Kidney (tissue), 13 donors: ENCODE measurements at regions not wholly inside any gene's neighbourhood (a gene's known extent, or its start where the extent isn't known, plus 50 kb on each side); places are given as distances from the start of the nearest gene placed in this dataset.

Source experiments
- DNase-seq, 5 donors: peaks; one replicate each; pipeline ENCODE4 v3.0.0-alpha.2; 2013 to 2020
- FAIRE-seq: peaks from 2 replicates; lab custom pipeline; 2012; peaks lifted over from hg19 to GRCh38; lab: Jason Lieb, UNC
- H3K27ac ChIP-seq, 2 donors: one replicate each; pipeline ENCODE4 v1.7.0; 2013; ENCODE audit warnings: low read depth in 2 of 2, low read length in 2 of 2, inconsistent platforms in 1 of 2
- H3K27me3 ChIP-seq: one replicate; pipeline ENCODE4 v1.7.1; 2013; ENCODE audit warnings: low read length, inconsistent platforms; ENCODE audit not compliant: control insufficient read depth, insufficient read depth
- H3K36me3 ChIP-seq, 3 donors: one replicate each; pipeline versions ENCODE4 v1.7.0 to v1.7.1; 2013; ENCODE audit warnings: low read length in 3 of 3, control low read depth in 1 of 3, inconsistent platforms in 1 of 3; ENCODE audit not compliant: insufficient read depth in 3 of 3, control insufficient read depth in 2 of 3
- H3K4me1 ChIP-seq, 3 donors: one replicate each; pipeline versions ENCODE4 v1.7.0 to v1.7.1; 2013; ENCODE audit warnings: low read length in 3 of 3, inconsistent platforms in 1 of 3, low read depth in 1 of 3; ENCODE audit not compliant: control insufficient read depth in 2 of 3, insufficient read depth in 2 of 3
- H3K4me3 ChIP-seq, 3 donors: one replicate each; pipeline versions ENCODE4 v1.7.0 to v1.8.1; 2013; ENCODE audit warnings: low read length in 3 of 3, control low read depth in 1 of 3, inconsistent platforms in 1 of 3
- H3K9ac ChIP-seq, 3 donors: one replicate each; pipeline versions ENCODE4 v1.7.0 to v1.7.1; 2013; ENCODE audit warnings: low read length in 3 of 3, control low read depth in 1 of 3, inconsistent platforms in 1 of 3
- H3K9me3 ChIP-seq, 3 donors: one replicate each; pipeline versions ENCODE4 v1.7.0 to v1.7.1; 2013; ENCODE audit warnings: low read length in 3 of 3, control low read depth in 1 of 3, inconsistent platforms in 1 of 3; ENCODE audit not compliant: control insufficient read depth in 2 of 3, insufficient read depth in 1 of 3
- intact Hi-C: fragments of 100-400 bp; cut with DNase I; formaldehyde crosslinking; loops from one replicate; pipeline ENCODE4 v1.11.1; 2022
- TF ChIP-seq, protein P1 (sequence below): IDR thresholded peaks from 3 replicates; pipeline ENCODE4 v1.5.1; 2012; ENCODE audit warnings: mild to moderate bottlenecking, moderate library complexity, borderline replicate concordance; ENCODE audit not compliant: insufficient read depth; ENCODE audit errors: extremely low read depth
- donor health status: control.
- donor health status: control.
- donor health status: control.
- donor health status: control.
- donor health status: control.
- donor health status: DM: yes; HTN: yes; CAD: no.
- donor health status: Normal renal cell carcinoma (clear cell type).

DNA sequence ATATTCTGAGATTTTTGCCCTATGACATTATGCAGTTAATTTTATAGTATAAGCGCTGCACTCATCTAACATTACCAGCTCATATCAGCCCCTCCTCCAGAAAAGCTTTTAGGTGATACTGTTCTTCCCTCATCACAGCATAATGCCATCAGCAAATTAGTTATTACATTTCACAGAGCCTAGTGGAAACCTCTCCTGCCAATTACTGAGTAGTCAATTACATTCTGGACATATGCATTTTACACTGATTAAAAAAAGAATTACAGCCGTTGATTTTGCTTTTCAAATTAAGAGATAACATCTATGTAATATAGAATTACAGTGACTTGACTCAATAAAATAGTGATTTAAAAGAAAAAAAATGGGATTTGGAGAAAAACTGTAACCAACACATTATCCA lies 542.1 kb downstream of the UQCRFS1 start:
- FAIRE-seq = no peak
- Histone ChIP-seq H3K9me3 (peaks cover 0 to 14% (median 8%) of the 10 kb centered on the region in 3 donors), H3K27ac (no peak overlapping the region), H3K4me1 (no peaks in the 10 kb centered on the region), H3K36me3 (no peaks in the 10 kb centered on the region), H3K9ac (no peak overlapping the region), H3K4me3 (no peak overlapping the region), H3K27me3 (no peaks in the 10 kb centered on the region)
- TF ChIP-seq, protein P1, sequence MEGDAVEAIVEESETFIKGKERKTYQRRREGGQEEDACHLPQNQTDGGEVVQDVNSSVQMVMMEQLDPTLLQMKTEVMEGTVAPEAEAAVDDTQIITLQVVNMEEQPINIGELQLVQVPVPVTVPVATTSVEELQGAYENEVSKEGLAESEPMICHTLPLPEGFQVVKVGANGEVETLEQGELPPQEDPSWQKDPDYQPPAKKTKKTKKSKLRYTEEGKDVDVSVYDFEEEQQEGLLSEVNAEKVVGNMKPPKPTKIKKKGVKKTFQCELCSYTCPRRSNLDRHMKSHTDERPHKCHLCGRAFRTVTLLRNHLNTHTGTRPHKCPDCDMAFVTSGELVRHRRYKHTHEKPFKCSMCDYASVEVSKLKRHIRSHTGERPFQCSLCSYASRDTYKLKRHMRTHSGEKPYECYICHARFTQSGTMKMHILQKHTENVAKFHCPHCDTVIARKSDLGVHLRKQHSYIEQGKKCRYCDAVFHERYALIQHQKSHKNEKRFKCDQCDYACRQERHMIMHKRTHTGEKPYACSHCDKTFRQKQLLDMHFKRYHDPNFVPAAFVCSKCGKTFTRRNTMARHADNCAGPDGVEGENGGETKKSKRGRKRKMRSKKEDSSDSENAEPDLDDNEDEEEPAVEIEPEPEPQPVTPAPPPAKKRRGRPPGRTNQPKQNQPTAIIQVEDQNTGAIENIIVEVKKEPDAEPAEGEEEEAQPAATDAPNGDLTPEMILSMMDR = no peak
- no peak for DNase-seq
- intact Hi-C loops = no loop called here

DNA sequence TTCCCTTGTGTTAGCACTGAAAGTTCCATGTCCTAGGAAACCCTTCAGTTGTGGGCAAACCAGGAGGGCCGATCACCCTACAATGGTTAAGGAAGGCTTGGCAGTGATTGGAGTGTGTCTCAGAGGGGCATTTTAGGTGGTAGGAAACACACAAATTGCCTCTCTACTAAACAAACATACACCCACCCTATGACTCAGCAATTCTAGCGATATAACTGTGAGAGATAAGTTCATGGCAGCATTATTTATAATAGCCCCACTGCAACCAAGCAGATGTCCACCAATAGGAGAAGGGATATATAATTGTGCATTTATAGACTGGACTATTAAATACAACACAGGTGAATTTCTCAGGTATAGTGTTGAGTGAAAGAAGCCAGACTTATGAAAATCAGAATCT lies 543.1 kb downstream of the UQCRFS1 start:
- H3K4me3 ChIP-seq = no peak overlapping the region
- TF ChIP-seq, protein P1 = no peak
- no peak overlapping the region for H3K27ac ChIP-seq
- intact Hi-C loops = no loop called here
- FAIRE-seq (no peak), DNase-seq (no peak)
- H3K4me1 ChIP-seq = no peaks in the 10 kb centered on the region
- H3K9ac ChIP-seq = no peak overlapping the region
- H3K36me3 ChIP-seq = no peaks in the 10 kb centered on the region
- H3K9me3 ChIP-seq = peaks cover 0 to 14% (median 9%) of the 10 kb centered on the region in 3 donors
- no peaks in the 10 kb centered on the region for H3K27me3 ChIP-seq

DNA sequence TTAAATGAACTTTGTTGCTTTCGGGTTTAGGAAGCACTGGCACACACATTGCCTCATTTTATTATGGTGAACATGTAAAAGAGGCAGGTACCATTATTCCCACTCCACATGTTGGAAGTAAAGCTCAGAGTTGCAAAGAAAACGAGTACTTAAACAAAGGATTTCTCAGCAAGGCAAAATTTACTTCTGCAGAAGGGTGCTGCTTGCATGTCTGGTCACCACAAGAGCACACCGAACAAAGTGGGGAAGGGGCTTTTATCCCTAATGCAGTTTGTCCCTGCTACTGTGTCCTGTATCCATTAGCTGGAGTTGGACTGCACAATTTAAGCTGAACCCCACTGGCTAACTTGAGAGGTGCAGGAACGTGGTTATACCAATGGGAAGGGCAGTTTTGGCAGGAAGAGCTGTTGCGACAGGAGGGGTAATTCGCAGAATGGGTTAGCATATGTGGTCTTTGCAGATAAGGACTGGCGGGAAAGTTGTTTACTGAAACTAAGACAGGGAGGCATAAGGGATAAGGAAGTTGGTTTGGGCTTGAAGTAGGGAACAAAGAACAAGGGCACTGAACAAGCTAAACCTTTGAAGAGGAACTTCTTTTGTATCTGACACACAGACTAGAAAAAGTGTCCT lies 545.5 kb downstream of the UQCRFS1 start:
- TF ChIP-seq, protein P1 = no peak
- FAIRE-seq = no peak
- intact Hi-C loops = no loop called here
- Histone ChIP-seq H3K4me1 (no peaks in the 10 kb centered on the region), H3K27ac (no peak overlapping the region), H3K36me3 (no peaks in the 10 kb centered on the region), H3K27me3 (no peaks in the 10 kb centered on the region), H3K9me3 (peaks cover 0 to 14% (median 9%) of the 10 kb centered on the region in 3 donors), H3K4me3 (no peak overlapping the region), H3K9ac (no peak overlapping the region)
- DNase-seq = no peak

DNA sequence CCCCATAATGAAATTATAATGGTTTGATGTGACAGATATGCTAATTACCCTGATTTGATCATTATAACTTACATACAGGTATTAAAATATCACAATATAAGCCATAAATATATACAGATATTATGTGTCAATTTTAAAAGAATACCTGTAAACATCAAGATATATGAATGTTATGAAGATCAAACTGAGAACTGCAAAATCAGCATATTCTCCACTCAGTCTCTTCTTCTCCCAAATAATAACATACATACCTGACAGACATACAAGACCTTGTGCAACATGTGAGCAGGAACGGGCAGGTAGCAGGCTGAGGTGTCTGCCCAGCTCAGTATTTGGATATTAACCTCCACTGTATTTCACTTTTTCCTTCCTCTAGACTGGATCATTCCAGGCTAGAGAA lies 547.2 kb downstream of the UQCRFS1 start:
- Histone ChIP-seq H3K4me3 (no peak overlapping the region), H3K27me3 (no peaks in the 10 kb centered on the region), H3K36me3 (no peaks in the 10 kb centered on the region), H3K27ac (no peak overlapping the region), H3K9me3 (peaks cover 0 to 14% (median 9%) of the 10 kb centered on the region in 3 donors), H3K4me1 (no peaks in the 10 kb centered on the region), H3K9ac (no peak overlapping the region)
- intact Hi-C loops = no loop called here
- DNase-seq (no peak), FAIRE-seq (no peak)
- TF ChIP-seq, protein P1 = no peak
